Upper lobe of left lung (tissue), 6 donors: ENCODE measurements at regions not wholly inside any gene's neighbourhood (a gene's known extent, or its start where the extent isn't known, plus 50 kb on each side); places are given as distances from the start of the nearest gene placed in this dataset.

Source experiments
- ATAC-seq, 2 donors: fragments of 200-7000 bp; cut with Tn5 transposase; one replicate each; pipeline ENCODE4 v1.9.1; 2022; ENCODE audit warnings: mild to moderate bottlenecking in 2 of 2, moderate library complexity in 2 of 2; ENCODE audit not compliant: low FRiP score in 2 of 2
- DNase-seq, 2 donors: peaks; one replicate each; pipeline ENCODE4 v3.0.0-alpha.2; 2019 to 2020
- H3K27ac ChIP-seq, 4 donors: fragments of 200-600 bp; sonication (generic); one replicate each; pipeline ENCODE4 v1.5.1; 2016 to 2019
- H3K27me3 ChIP-seq, 4 donors: fragments of 200-600 bp; sonication (generic); one replicate each; pipeline ENCODE4 v1.5.1; 2017 to 2019
- H3K36me3 ChIP-seq, 4 donors: fragments of 200-600 bp; sonication (generic); one replicate each; pipeline ENCODE4 v1.5.1; 2016 to 2019
- H3K4me1 ChIP-seq, 4 donors: fragments of 200-600 bp; sonication (generic); one replicate each; pipeline ENCODE4 v1.5.1; 2018 to 2019
- H3K4me3 ChIP-seq, 4 donors: fragments of 200-600 bp; sonication (generic); one replicate each; pipeline ENCODE4 v1.5.1; 2017 to 2019; ENCODE audit warnings: mild to moderate bottlenecking in 2 of 4, moderate library complexity in 1 of 4
- H3K9me3 ChIP-seq, 4 donors: fragments of 200-600 bp; sonication (generic); one replicate each; pipeline ENCODE4 v1.5.1; 2018 to 2019
- CTCF ChIP-seq, 6 experiments: fragments of 450-650 bp in 4 of 6; fragments of 200-600 bp in 2 of 6; sonication (generic) in 2 of 6; IDR thresholded peaks; one replicate each; pipeline ENCODE4 v1.5.1; 2016 to 2019; ENCODE audit warnings: antibody characterized with exemption in 6 of 6
- EP300 ChIP-seq, 4 donors: sonication (generic); formaldehyde crosslinking; IDR thresholded peaks; one replicate each; pipeline ENCODE4 v1.5.1; 2017; ENCODE audit warnings: antibody characterized with exemption in 4 of 4, control low read depth in 2 of 4
- POLR2A ChIP-seq, 4 donors: fragments of 450-650 bp; IDR thresholded peaks; one replicate each; pipeline ENCODE4 v1.5.1; 2016 to 2017; ENCODE audit warnings: antibody characterized with exemption in 4 of 4, mild to moderate bottlenecking in 2 of 4
- POLR2AphosphoS5 ChIP-seq, 2 donors: sonication (generic); formaldehyde crosslinking; IDR thresholded peaks; one replicate each; pipeline ENCODE4 v1.5.1; 2017; ENCODE audit warnings: antibody characterized with exemption in 2 of 2
- WGBS, 2 donors: methylation state at CpG; one replicate each; pipeline ENCODE4 v1.1.5; 2017 to 2018; 5-methylcytosine and 5-hydroxymethylcytosine counted together
- donor health status: DM: no; HTN: no; CAD: no; lungs with moderate emphysema.
- donor health status: DM: no; HTN: yes; CAD: no; lungs with severe emphysema.

- H3K27me3 ChIP-seq = no peaks in the 10 kb centered on the region
- ATAC-seq (no peak), DNase-seq (no peak)
- TF ChIP-seq POLR2AphosphoS5 (IDR thresholded peaks at IDR 0.05) = no peak
- no peak for TF ChIP-seq CTCF (IDR thresholded peaks at IDR 0.05)
- no peak for TF ChIP-seq POLR2A (IDR thresholded peaks at IDR 0.05)
- no peak for TF ChIP-seq EP300 (IDR thresholded peaks at IDR 0.05)
- H3K9me3 ChIP-seq = no peaks in the 10 kb centered on the region
- WGBS, 2 donors = 66 to 68% methylated on average over 4 of the region's 4 CpGs
- H3K4me3 ChIP-seq = no peak overlapping the region
- H3K36me3 ChIP-seq = no peaks in the 10 kb centered on the region
- no peak overlapping the region for H3K27ac ChIP-seq
- H3K4me1 ChIP-seq = no peaks in the 10 kb centered on the region
Observed at GRCh38 chr5:101829255-101829654, 466.8 kb downstream of the SLCO4C1 start.

- no peaks in the 10 kb centered on the region for H3K9me3 ChIP-seq
- H3K4me3 ChIP-seq = no peak overlapping the region
- TF ChIP-seq EP300 (IDR thresholded peaks at IDR 0.05) = no peak
- no peaks in the 10 kb centered on the region for H3K36me3 ChIP-seq
- no peaks in the 10 kb centered on the region for H3K27me3 ChIP-seq
- no peak for DNase-seq
- H3K4me1 ChIP-seq = no peaks in the 10 kb centered on the region
- H3K27ac ChIP-seq = no peak overlapping the region
- ATAC-seq = no peak
Observed at GRCh38 chr5:101811466-101811865, 484.6 kb downstream of the SLCO4C1 start.

- Histone ChIP-seq H3K36me3 (no peaks in the 10 kb centered on the region), H3K4me1 (no peaks in the 10 kb centered on the region), H3K27ac (no peak overlapping the region), H3K27me3 (no peaks in the 10 kb centered on the region), H3K9me3 (no peaks in the 10 kb centered on the region), H3K4me3 (no peak overlapping the region)
- no peak for DNase-seq
- no peak for ATAC-seq
- 50% methylated on average over 2 of the region's 2 CpGs; no CpG with 5 or more reads in 1 of the 2 donors for WGBS, 2 donors
- TF ChIP-seq POLR2AphosphoS5 (IDR thresholded peaks at IDR 0.05) (no peak), POLR2A (IDR thresholded peaks at IDR 0.05) (no peak), EP300 (IDR thresholded peaks at IDR 0.05) (no peak), CTCF (IDR thresholded peaks at IDR 0.05) (no peak)
Observed at GRCh38 chr5:101806410-101806809, 489.7 kb downstream of the SLCO4C1 start.

- no peak for DNase-seq
Observed at GRCh38 chr5:101796427-101796826, 499.7 kb downstream of the SLCO4C1 start.

GRCh38 chr5:101788797-101789196 is 507.3 kb downstream of the SLCO4C1 start:
- Histone ChIP-seq H3K36me3 (no peaks in the 10 kb centered on the region), H3K27ac (no peak overlapping the region), H3K9me3 (no peaks in the 10 kb centered on the region), H3K4me1 (no peaks in the 10 kb centered on the region), H3K27me3 (no peaks in the 10 kb centered on the region), H3K4me3 (no peak overlapping the region)
- DNase-seq (no peak), ATAC-seq (no peak)
- WGBS, 2 donors = 77 to 79% methylated on average over 2 to 4 of the region's 4 CpGs
- no peak for TF ChIP-seq POLR2AphosphoS5 (IDR thresholded peaks at IDR 0.05)
- no peak for TF ChIP-seq POLR2A (IDR thresholded peaks at IDR 0.05)
- no peak for TF ChIP-seq CTCF (IDR thresholded peaks at IDR 0.05)
- no peak for TF ChIP-seq EP300 (IDR thresholded peaks at IDR 0.05)

More at GRCh38 chr5:101796427-101796826, 499.7 kb downstream of the SLCO4C1 start:
- Histone ChIP-seq H3K27ac (no peak overlapping the region), H3K27me3 (no peaks in the 10 kb centered on the region), H3K4me1 (no peaks in the 10 kb centered on the region), H3K9me3 (no peaks in the 10 kb centered on the region), H3K36me3 (no peaks in the 10 kb centered on the region), H3K4me3 (no peak overlapping the region)
- no peak for ATAC-seq
- TF ChIP-seq CTCF (IDR thresholded peaks at IDR 0.05) = no peak
- TF ChIP-seq EP300 (IDR thresholded peaks at IDR 0.05) = no peak
- TF ChIP-seq POLR2A (IDR thresholded peaks at IDR 0.05) = no peak
- TF ChIP-seq POLR2AphosphoS5 (IDR thresholded peaks at IDR 0.05) = no peak
